ENCODE measurements at regions not wholly inside any gene's neighbourhood (a gene's known extent, or its start where the extent isn't known, plus 50 kb on each side); places are given as distances from the start of the nearest gene placed in this dataset.

DNA sequence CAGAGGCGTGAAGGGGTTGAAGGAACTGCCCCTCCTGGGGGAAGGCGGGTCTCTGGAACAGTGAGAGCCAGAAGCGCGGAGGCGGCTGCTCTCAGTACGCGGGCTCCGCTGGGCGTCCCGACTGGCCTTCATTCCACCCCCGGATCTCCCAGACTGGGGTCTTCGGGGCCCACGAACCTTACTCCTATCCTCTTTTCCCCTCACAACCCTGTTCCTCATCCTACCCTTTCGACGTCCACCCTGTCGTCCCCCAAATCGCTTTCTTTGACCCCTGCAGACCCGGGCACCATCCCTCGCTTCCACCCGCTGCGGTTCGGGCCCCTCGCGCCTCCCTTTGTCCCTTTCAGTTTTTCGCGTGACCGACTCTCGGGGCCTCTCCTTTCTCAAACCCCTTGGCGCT lies 2114.6 kb downstream of the TP53TG3F start:
- Histone ChIP-seq H3K27me3 (replicated peaks in 1 of 4; ENCODE audit: control extremely low read depth in 1 of 4, control insufficient read depth in 3 of 4, insufficient read depth in 4 of 4, low read length in 3 of 4) (no peaks in the 10 kb centered on the region), H3K4me3 (ENCODE audit: control extremely low read depth in 1 of 5, extremely low read depth in 1 of 5, insufficient read depth in 1 of 5, low read depth in 2 of 5, low read length in 4 of 5) (no peak overlapping the region), H3K4me2 (replicated peaks; ENCODE audit: low read depth, low read length, poor library complexity, severe bottlenecking) (no peak overlapping the region), H3K79me2 (ENCODE audit: control insufficient read depth, insufficient read depth, low read length) (no peaks in the 10 kb centered on the region), H3K9ac (ENCODE audit: low read length) (no peak overlapping the region), H3K4me1 (ENCODE audit: control insufficient read depth in 2 of 2, insufficient read depth in 2 of 2, low read length in 2 of 2) (no peaks in the 10 kb centered on the region), H2AFZ (ENCODE audit: insufficient read depth, low read depth, low read length, poor library complexity, severe bottlenecking) (no peak overlapping the region), H3K9me3 (ENCODE audit: control extremely low read depth in 1 of 3, control insufficient read depth in 2 of 3, insufficient read depth in 1 of 3, low read length in 2 of 3) (peaks cover 0 to 53% (median 4%) of the 10 kb centered on the region in 3 donors), H4K20me1 (ENCODE audit: control insufficient read depth, insufficient read depth, low read length, poor library complexity, severe bottlenecking) (no peaks in the 10 kb centered on the region), H3K36me3 (replicated peaks in 1 of 2; ENCODE audit: control extremely low read depth in 1 of 2, control insufficient read depth in 1 of 2, extremely low read depth in 1 of 2, insufficient read depth in 2 of 2, low read length in 1 of 2) (no peaks in the 10 kb centered on the region), H3K27ac (ENCODE audit: low read length in 2 of 2) (no peak overlapping the region)
- CTCF ChIA-PET: no interaction called here
- Mint-ChIP-seq H3K4me3 (no peak overlapping the region), H3K9me3 (ENCODE audit: insufficient read depth) (peaks cover 8% of the 10 kb centered on the region), H3K27ac (no peak overlapping the region), H3K27me3 (no peaks in the 10 kb centered on the region), H3K4me1 (no peaks in the 10 kb centered on the region)
- TF ChIP-seq CTCF (IDR thresholded peaks at IDR 0.05) (no peak), EZH2 (IDR thresholded peaks at IDR 0.05; ENCODE audit: borderline replicate concordance, insufficient read depth, low read depth, low read length, poor library complexity, severe bottlenecking) (no peak)
- WGBS (ENCODE audit: insufficient coverage): 66% methylated on average over 28 of the region's 29 CpGs
- ATAC-seq (ENCODE audit: low read depth) (no peak), DNase-seq (no peak)
- intact Hi-C loops (cut with micrococcal nuclease): no loop called here
- POLR2A ChIA-PET: no interaction called here

DNA sequence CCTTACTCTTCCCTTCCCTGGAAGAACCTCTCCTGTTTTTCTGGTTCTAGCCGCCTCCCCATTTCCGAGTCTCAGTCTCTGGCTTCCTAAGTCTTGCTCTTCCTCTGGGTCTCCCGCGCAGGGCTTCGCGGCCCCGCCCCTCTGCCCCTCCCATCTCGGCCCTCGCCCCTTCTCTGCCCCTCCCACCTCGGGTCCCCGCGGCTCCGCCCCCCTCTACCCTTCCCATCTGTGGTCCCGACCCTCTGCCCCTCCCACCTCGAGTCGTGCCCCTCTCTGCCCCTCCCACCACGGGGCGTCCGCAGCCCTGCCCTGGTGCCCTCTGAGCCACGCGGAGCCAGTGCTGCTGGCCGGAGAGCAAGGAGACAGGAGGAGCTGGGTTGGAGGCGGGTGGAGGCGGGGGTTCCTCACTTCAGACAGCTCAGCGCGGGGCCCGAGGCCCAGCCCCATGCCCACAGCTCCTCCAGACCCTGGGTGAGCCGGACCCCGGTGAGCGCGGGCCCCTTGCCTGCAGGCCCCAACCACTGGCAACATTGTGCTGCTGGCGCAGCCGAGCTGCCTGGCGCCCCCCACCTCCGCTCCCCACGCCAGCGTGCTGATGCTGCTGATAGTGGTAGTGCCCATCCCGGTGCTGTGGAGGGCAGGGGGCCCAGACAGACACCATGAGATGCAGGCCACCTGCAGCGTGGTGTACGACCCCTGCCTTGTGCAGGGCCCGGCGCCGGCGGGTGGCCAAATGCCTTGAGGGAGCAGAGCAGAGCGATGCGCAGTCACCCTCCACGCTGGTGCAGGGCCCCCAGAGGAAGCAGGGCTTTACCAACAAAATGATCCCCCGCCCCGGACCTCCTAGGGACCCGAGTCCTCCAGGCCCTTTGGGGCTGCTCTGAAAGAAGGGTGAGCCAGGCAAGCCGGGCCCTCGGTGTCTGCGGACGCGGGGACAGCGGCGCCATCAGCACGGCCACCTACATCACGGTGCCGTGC lies 2115.3 kb downstream of the TP53TG3F start:
- intact Hi-C loops (cut with micrococcal nuclease): no loop called here

More for the DNA sequence above, 2115.3 kb downstream of the TP53TG3F start:
- no peak for TF ChIP-seq CTCF (IDR thresholded peaks at IDR 0.05)
- no peak for TF ChIP-seq EZH2 (IDR thresholded peaks at IDR 0.05; ENCODE audit: borderline replicate concordance, insufficient read depth, low read depth, low read length, poor library complexity, severe bottlenecking)
- Histone ChIP-seq H4K20me1 (ENCODE audit: control insufficient read depth, insufficient read depth, low read length, poor library complexity, severe bottlenecking) (no peaks in the 10 kb centered on the region), H2AFZ (ENCODE audit: insufficient read depth, low read depth, low read length, poor library complexity, severe bottlenecking) (no peak overlapping the region), H3K36me3 (replicated peaks in 1 of 2; ENCODE audit: control extremely low read depth in 1 of 2, control insufficient read depth in 1 of 2, extremely low read depth in 1 of 2, insufficient read depth in 2 of 2, low read length in 1 of 2) (no peaks in the 10 kb centered on the region), H3K27ac (ENCODE audit: low read length in 2 of 2) (no peak overlapping the region), H3K9me3 (ENCODE audit: control extremely low read depth in 1 of 3, control insufficient read depth in 2 of 3, insufficient read depth in 1 of 3, low read length in 2 of 3) (peaks cover 0 to 54% (median 4%) of the 10 kb centered on the region in 3 donors), H3K4me3 (ENCODE audit: control extremely low read depth in 1 of 5, extremely low read depth in 1 of 5, insufficient read depth in 1 of 5, low read depth in 2 of 5, low read length in 4 of 5) (no peak overlapping the region), H3K27me3 (replicated peaks in 1 of 4; ENCODE audit: control extremely low read depth in 1 of 4, control insufficient read depth in 3 of 4, insufficient read depth in 4 of 4, low read length in 3 of 4) (no peaks in the 10 kb centered on the region), H3K79me2 (ENCODE audit: control insufficient read depth, insufficient read depth, low read length) (no peaks in the 10 kb centered on the region), H3K4me1 (ENCODE audit: control insufficient read depth in 2 of 2, insufficient read depth in 2 of 2, low read length in 2 of 2) (no peaks in the 10 kb centered on the region), H3K9ac (ENCODE audit: low read length) (no peak overlapping the region), H3K4me2 (replicated peaks; ENCODE audit: low read depth, low read length, poor library complexity, severe bottlenecking) (no peak overlapping the region)
- no peak overlapping the region for H3K4me3 Mint-ChIP-seq
- no peaks in the 10 kb centered on the region for H3K4me1 Mint-ChIP-seq
- CTCF ChIA-PET: no interaction called here
- WGBS (ENCODE audit: insufficient coverage): 67% methylated on average over 56 of the region's 60 CpGs
- POLR2A ChIA-PET: no interaction called here
- no peak for ATAC-seq (ENCODE audit: low read depth)
- H3K27me3 Mint-ChIP-seq: no peaks in the 10 kb centered on the region
- H3K9me3 Mint-ChIP-seq (ENCODE audit: insufficient read depth): peaks cover 8% of the 10 kb centered on the region
- H3K27ac Mint-ChIP-seq: no peak overlapping the region
- no peak for DNase-seq

Data from B cell (primary cell).